ENCODE measurements at regions not wholly inside any gene's neighbourhood (a gene's known extent, or its start where the extent isn't known, plus 50 kb on each side); places are given as distances from the start of the nearest gene placed in this dataset.
A peak's percentile ranks its signal among the peaks of the same experiment; 100 is the strongest.

- Histone ChIP-seq H3K4me3 (ENCODE audit: control insufficient read depth in 2 of 3, extremely low read depth in 1 of 3, insufficient read depth in 2 of 3, low read depth in 1 of 3, low read length in 3 of 3) (no peak overlapping the region), H3K9ac (ENCODE audit: control insufficient read depth, extremely low read depth, insufficient read depth, low read length) (no peak overlapping the region), H3K4me2 (ENCODE audit: control insufficient read depth, extremely low read depth, insufficient read depth, low read depth, low read length) (no peak overlapping the region), H3K9me1 (ENCODE audit: control insufficient read depth, extremely low read depth, insufficient read depth, low read length) (no peaks in the 10 kb centered on the region), H3K36me3 (ENCODE audit: control insufficient read depth in 2 of 2, extremely low read depth in 1 of 2, insufficient read depth in 2 of 2, low read length in 2 of 2) (no peaks in the 10 kb centered on the region), H3K4me1 (ENCODE audit: control insufficient read depth, extremely low read depth, insufficient read depth, low read length) (peaks cover 23% of the 10 kb centered on the region), H4K20me1 (ENCODE audit: control insufficient read depth, extremely low read depth, insufficient read depth, low read length) (no peaks in the 10 kb centered on the region), H3K79me2 (ENCODE audit: control insufficient read depth, insufficient read depth, low read length) (no peaks in the 10 kb centered on the region), H3K27me3 (ENCODE audit: control insufficient read depth, extremely low read depth, insufficient read depth, low read length) (no peaks in the 10 kb centered on the region), H3K27ac (ENCODE audit: control insufficient read depth, insufficient read depth, low read length) (no peak overlapping the region), H2AFZ (ENCODE audit: control insufficient read depth, low read length) (no peak overlapping the region), H3K9me3 (ENCODE audit: control insufficient read depth, low read depth, low read length) (no peaks in the 10 kb centered on the region)
- dilution Hi-C loops (cut with MboI; ENCODE audit: extremely low pct_ligation_motif_present, low sequenced_read_pairs): no loop called here
- DNase-seq (ENCODE audit: low read depth, low spot score) (no peak), FAIRE-seq (peak; percentile 74)
- no peak for TF ChIP-seq CTCF (optimal IDR thresholded peaks at IDR 0.05 in 1 of 3, IDR thresholded peaks at IDR 0.05 in 1 of 3, conservative IDR thresholded peaks at IDR 0.05 in 1 of 3; ENCODE audit: extremely low read depth in 1 of 3, insufficient read depth in 2 of 3, low read length in 3 of 3)
- TF ChIP-seq EZH2 (IDR thresholded peaks at IDR 0.05; ENCODE audit: low read length): no peak
Observed at GRCh38 chr3:31064021-31064420, 169.6 kb upstream of the GADL1 start.

- H4K20me1 ChIP-seq (ENCODE audit: control insufficient read depth, extremely low read depth, insufficient read depth, low read length): no peaks in the 10 kb centered on the region
- H3K27ac ChIP-seq (ENCODE audit: control insufficient read depth, insufficient read depth, low read length): no peak overlapping the region
- H3K4me2 ChIP-seq (ENCODE audit: control insufficient read depth, extremely low read depth, insufficient read depth, low read depth, low read length): no peak overlapping the region
- DNase-seq (ENCODE audit: low read depth, low spot score): no peak
- H2AFZ ChIP-seq (ENCODE audit: control insufficient read depth, low read length): no peak overlapping the region
- H3K36me3 ChIP-seq (ENCODE audit: control insufficient read depth in 2 of 2, extremely low read depth in 1 of 2, insufficient read depth in 2 of 2, low read length in 2 of 2): no peaks in the 10 kb centered on the region
- FAIRE-seq: no peak
- no peak overlapping the region for H3K9ac ChIP-seq (ENCODE audit: control insufficient read depth, extremely low read depth, insufficient read depth, low read length)
- peaks cover 23% of the 10 kb centered on the region for H3K4me1 ChIP-seq (ENCODE audit: control insufficient read depth, extremely low read depth, insufficient read depth, low read length)
- no peak overlapping the region for H3K4me3 ChIP-seq (ENCODE audit: control insufficient read depth in 2 of 3, extremely low read depth in 1 of 3, insufficient read depth in 2 of 3, low read depth in 1 of 3, low read length in 3 of 3)
- no peaks in the 10 kb centered on the region for H3K9me1 ChIP-seq (ENCODE audit: control insufficient read depth, extremely low read depth, insufficient read depth, low read length)
- dilution Hi-C loops (cut with MboI; ENCODE audit: extremely low pct_ligation_motif_present, low sequenced_read_pairs): no loop called here
- no peaks in the 10 kb centered on the region for H3K79me2 ChIP-seq (ENCODE audit: control insufficient read depth, insufficient read depth, low read length)
- no peaks in the 10 kb centered on the region for H3K9me3 ChIP-seq (ENCODE audit: control insufficient read depth, low read depth, low read length)
- TF ChIP-seq CTCF (optimal IDR thresholded peaks at IDR 0.05 in 1 of 3, IDR thresholded peaks at IDR 0.05 in 1 of 3, conservative IDR thresholded peaks at IDR 0.05 in 1 of 3; ENCODE audit: extremely low read depth in 1 of 3, insufficient read depth in 2 of 3, low read length in 3 of 3) (no peak), EZH2 (IDR thresholded peaks at IDR 0.05; ENCODE audit: low read length) (no peak)
- H3K27me3 ChIP-seq (ENCODE audit: control insufficient read depth, extremely low read depth, insufficient read depth, low read length): no peaks in the 10 kb centered on the region
Observed at GRCh38 chr3:31065765-31066164, 171.3 kb upstream of the GADL1 start.

All from keratinocyte (primary cell).